HG03439 (cell line): ENCODE measurements at regions not wholly inside any gene's neighbourhood (a gene's known extent, or its start where the extent isn't known, plus 50 kb on each side); places are given as distances from the start of the nearest gene placed in this dataset.
A peak's percentile ranks its signal among the peaks of the same experiment; 100 is the strongest.

Experiments
- ATAC-seq: cut with Tn5 transposase; IDR thresholded peaks from one replicate; pipeline ENCODE4 v1.9.1; 2021; ENCODE audit warnings: mild to moderate bottlenecking, moderate library complexity; ENCODE audit not compliant: unreplicated experiment

DNA sequence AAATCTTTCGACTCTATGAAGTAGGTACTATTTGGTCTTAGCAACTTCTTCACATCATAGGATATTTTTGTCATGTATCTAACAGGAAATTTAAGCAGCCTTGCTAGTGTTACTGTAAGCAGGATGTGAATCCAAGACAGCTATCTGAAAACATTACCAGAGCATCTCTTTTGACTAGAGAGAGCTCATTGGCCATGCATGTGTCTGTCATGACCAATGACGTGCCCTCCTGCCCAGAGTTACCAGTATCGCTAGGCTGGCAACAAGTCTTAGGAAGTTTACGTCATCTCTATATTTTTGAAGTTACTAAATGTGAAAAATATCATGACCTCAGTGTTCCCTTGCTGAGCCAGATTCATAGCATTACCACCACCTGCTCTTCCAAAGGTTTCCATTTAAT is 130.9 kb upstream of the TP63 start:
- ATAC-seq: no peak

GRCh38 chr3:189500798-189501495 is 130.2 kb upstream of the TP63 start:
- no peak for ATAC-seq

GRCh38 chr3:189502256-189502655 is 128.9 kb upstream of the TP63 start:
- no peak for ATAC-seq

GRCh38 chr3:189502676-189503257 is 128.4 kb upstream of the TP63 start:
- ATAC-seq: no peak

GRCh38 chr3:189507856-189508255 is 123.3 kb upstream of the TP63 start:
- ATAC-seq: no peak

DNA sequence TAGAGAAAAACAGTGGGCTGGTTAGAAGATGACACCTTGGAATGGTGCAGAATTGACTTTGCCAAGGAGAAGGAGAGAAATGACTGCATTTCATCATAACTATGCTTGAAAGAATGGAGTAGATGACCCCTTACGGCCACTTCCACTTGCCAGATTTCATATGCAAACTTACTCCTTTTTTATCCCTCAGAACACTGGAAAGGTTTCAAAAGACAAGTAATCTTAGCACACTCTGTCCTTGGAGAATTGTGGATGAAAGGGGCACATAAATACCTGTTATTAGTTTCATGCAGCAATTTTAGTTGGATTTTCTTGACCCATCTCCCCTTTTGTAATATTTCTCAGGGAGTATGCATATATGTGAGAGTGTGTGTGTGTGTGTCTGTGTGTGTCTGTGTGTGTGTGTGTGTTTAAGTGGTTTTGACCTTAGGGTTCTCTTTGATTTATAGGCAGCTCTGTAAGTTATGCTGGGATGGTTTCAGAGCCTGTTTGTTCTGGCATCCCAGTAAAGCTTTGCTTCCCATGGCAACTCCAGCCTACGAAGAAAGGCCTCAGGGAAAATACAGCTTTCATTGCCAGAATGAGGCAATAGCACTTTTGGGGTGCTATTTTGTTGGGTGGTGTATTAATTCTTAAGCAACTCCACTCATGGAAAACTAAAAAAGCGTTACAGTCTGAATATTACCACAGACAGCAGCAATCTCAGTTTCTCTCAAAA is 122.2 kb upstream of the TP63 start:
- ATAC-seq: no peak

GRCh38 chr3:189512039-189512438 is 119.2 kb upstream of the TP63 start:
- peak; percentile 79 for ATAC-seq

DNA sequence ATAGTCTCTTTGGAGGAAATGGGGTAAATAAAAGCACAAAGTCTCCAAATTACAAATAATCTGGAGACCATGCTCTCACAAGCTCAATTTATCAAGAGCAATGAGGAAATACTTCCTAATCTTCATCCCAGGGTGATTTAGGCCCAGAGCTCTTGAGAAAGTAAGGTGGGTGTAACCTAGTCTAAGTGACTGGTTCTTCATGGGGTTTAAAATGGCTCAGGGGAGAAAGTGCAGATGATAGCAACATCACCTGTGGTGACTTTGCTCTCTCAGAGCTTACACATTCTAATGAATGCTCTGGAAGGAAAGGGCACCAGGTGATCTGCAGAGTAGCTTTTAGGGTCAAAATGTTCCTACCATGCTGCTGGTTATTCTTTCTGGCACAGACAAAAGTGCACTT is 118.4 kb upstream of the TP63 start:
- no peak for ATAC-seq

DNA sequence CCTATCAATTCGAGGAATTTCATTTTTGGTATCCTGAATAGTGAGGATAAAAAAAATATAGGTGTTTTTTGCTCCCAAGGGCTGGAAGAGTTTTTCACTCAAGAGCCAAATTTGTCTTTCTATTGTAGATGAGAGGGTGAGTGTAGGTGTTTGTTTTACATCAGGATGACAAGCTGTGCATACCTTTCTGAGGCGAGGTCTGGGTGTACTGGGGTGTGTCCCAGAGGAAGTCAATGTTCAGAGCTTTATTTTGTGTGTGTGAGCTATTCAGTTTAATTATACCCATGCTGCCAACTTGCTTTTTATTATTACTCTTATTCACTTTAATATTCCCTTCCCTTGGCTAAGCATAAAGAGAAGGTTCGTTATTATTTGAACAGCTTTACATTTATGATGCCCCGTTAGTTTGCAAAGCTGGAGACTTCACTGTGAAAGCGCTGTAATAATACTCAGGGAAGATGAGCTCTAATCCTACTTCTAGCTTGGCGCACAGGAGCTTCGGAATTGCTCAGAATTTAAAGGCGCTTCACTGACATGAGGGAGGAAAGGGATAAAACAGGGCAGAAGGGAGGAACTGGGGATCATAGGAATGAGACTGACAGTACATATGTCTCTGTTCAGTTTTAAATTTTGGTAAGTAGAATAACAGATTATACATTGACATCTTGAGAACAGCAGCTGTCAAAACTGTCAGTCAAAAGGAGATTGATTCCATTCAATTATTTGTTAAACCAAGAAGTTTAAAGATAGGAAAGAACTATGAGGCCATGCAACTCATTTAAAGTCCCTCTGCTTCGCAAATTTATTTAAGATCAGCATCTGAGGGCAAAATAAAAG is 117.7 kb upstream of the TP63 start:
- no peak for ATAC-seq

DNA sequence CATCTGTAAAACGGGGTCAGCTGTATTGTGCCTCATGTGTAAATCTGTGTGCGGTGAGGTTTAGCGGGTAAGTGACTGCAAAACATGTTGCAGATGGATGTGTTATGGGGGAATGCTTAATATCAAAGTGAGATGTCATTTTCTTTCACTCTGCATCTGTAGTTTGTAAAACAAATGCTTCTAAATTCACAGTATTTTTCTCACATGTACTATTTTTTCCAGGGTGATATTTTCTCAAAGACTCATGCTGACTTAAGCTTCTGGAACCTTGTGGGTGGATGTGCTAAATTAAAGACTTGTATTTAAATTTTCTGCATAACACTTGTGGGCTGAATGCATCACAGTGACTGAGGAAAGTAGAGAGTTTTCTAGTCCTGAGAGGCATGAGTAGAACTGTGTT is 115.2 kb upstream of the TP63 start:
- no peak for ATAC-seq

- no peak for ATAC-seq
Measured at GRCh38 chr3:189517981-189518380, 113.2 kb upstream of the TP63 start.

DNA sequence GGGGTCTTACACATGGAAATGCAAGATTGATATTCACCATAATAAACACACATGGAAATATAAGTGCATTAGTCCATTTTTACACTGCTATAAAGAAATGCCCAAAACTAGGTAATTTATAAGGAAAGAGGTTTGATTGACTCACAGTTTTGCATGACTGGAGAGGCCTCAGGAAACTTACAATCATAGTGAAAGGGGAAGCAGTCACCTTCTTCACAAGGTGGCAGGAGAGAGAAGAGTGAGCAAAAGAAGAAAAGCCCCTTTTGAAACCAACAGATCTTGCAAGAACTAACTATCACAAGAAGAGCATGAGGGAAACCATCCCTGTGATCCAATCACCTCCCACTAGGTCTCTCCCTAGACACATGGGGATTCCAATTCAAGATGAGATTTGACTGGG is 111.7 kb upstream of the TP63 start:
- ATAC-seq: no peak

DNA sequence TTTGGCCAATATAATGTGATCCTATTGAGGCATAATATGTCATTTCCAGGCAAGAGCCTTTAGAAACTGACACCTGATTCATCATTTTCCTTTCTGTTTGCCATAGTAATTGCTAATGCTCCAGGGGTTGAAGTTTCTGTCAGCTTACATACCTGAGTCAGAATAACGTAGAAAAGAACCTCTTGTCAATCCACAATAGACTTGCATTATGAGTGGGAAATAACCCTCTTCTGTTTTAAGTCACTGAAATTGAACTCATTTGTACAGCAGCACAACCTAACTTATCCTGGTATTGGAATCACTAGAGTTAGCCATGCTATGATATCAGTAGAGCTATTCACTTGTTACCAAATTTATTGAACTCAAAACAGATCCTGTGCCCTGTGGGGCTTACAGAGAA is 101.7 kb upstream of the TP63 start:
- ATAC-seq: no peak

DNA sequence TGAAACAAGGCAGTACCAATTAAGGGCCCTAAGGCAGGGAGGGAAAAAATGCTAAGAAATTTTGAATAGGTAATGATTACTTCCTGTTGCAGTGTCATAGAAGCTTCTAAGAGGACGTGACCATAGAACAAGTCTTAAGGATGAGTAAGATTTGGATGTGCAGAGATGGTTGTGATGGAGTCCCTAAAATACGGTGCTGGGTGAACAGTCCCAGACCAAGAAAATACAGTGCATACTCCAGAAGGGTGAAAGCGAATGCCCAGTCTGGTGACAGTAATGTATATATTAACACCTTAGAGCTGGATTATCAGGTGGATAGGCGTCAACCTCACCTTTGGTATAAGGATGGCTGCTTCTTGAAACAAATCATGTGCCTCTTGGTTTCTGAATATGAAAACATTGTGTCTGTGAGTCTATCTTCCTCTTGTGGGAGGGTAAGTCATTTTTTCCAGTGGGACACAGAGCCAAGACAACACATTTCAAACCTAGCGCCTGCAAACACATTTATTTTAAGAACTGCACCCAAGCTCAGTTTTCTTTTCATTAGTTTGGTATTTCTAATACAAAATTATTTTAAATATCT is 101.2 kb upstream of the TP63 start:
- no peak for ATAC-seq

- no peak for ATAC-seq
Measured at GRCh38 chr3:189530822-189531221, 100.4 kb upstream of the TP63 start.

DNA sequence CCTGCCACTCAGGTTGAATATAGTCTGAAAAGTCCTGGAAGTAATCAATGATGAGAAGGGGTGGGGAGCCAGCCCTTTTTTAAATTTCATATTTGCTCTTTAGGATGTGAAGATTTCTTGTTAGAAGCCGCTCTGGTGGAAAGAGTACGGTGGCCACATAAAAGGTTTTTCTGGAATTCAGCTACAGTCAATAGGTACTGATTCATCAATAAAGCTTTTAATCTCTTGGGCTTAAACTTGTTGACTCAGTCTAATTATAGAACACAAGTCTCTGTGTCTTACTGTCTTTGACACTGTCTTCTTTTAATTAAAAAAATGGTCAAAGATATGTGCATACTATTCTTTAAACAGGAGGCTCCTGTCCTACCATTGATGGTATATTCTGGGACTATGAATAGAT is 99.9 kb upstream of the TP63 start:
- no peak for ATAC-seq

GRCh38 chr3:189534531-189534930 is 96.7 kb upstream of the TP63 start:
- ATAC-seq: no peak

DNA sequence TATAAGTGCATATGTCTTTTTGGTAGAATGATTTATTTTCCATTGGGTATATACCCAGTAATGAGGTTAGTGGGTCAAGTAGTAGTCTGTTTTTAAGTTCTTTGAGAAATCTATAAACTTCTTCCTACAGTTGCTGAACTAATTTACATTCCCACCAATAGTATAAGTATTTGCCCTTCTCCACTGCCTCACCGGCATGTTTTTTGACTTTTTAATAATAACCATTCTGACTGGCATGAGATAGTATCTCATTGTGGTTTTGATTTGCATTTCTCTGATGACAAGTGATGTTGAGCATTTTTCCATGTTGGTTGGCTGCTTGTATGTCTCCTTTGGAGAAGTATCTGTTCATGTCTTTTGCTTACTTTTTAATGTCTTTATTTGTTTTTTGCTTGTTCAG is 94.1 kb upstream of the TP63 start:
- no peak for ATAC-seq

DNA sequence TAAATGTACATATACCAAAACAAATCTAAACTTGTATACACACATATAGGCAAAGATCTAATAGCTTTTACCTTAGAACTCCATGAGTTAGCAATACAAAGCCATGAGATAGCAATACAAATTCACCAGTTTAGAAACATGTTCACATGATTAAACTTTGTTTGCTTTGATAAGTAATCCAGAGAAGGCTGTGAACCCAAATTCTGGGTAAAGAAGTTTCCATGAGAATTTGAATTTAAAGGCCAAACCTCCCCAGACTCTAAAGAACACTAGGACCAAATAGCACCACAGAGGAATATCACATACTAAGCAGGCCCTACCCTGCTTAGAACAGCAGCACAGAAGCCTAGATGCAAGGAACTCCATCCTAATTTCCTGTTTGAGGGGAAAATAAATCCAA is 83.7 kb upstream of the TP63 start:
- no peak for ATAC-seq

- no peak for ATAC-seq
Measured at GRCh38 chr3:189548053-189548452, 83.1 kb upstream of the TP63 start.

DNA sequence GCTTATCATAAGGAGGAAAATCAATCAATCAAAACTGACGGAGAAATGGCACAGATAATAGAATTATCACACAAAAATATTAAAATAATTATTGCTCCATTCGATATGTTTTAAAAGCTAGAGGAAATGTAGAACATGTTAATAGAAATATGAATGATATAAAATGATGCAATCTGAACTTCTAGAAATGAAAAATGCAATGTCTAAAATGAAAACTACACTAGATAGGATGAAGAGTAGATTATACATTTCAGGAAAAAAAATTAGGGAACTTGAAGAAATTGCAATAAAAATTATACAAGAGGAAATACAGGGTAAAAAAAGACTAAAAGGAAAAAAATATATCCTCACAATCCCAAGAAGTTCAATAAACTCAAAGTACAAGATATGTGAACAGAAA is 80.2 kb upstream of the TP63 start:
- ATAC-seq: no peak
